Aorta (tissue), 5 donors: ENCODE measurements at regions not wholly inside any gene's neighbourhood (a gene's known extent, or its start where the extent isn't known, plus 50 kb on each side); places are given as distances from the start of the nearest gene placed in this dataset.

Source experiments
- ATAC-seq: fragments of 200-7000 bp; cut with Tn5 transposase; one replicate; pipeline ENCODE4 v1.9.1; 2022; ENCODE audit warnings: moderate library complexity; ENCODE audit not compliant: low FRiP score
- DNase-seq, 2 donors: peaks; one replicate each; pipeline ENCODE4 v3.0.0-alpha.2; 2020
- H3K27ac ChIP-seq, 2 donors: one replicate each; pipeline ENCODE4 v1.5.1; 2013; ENCODE audit warnings: low read length in 2 of 2, mild to moderate bottlenecking in 2 of 2, moderate library complexity in 2 of 2, control low read depth in 1 of 2, inconsistent platforms in 1 of 2, low read depth in 1 of 2
- H3K27me3 ChIP-seq, 2 donors: one replicate each; pipeline ENCODE4 v1.6.1; 2013; ENCODE audit warnings: control low read depth in 1 of 2, low read length in 1 of 2, mild to moderate bottlenecking in 1 of 2, moderate library complexity in 1 of 2; ENCODE audit not compliant: insufficient read depth in 2 of 2, control insufficient read depth in 1 of 2
- H3K36me3 ChIP-seq, 2 donors: one replicate each; pipeline ENCODE4 v1.6.1; 2013; ENCODE audit warnings: control low read depth in 1 of 2, low read length in 1 of 2, mild to moderate bottlenecking in 1 of 2; ENCODE audit not compliant: insufficient read depth in 2 of 2, control insufficient read depth in 1 of 2
- H3K4me1 ChIP-seq, 2 donors: one replicate each; pipeline ENCODE4 v1.6.1; 2013; ENCODE audit warnings: low read length in 2 of 2, control low read depth in 1 of 2, mild to moderate bottlenecking in 1 of 2, moderate library complexity in 1 of 2; ENCODE audit not compliant: insufficient read depth in 2 of 2, control insufficient read depth in 1 of 2
- H3K4me3 ChIP-seq, 2 donors: one replicate each; pipeline ENCODE4 v1.5.1; 2013; ENCODE audit warnings: low read length in 2 of 2, control low read depth in 1 of 2, mild to moderate bottlenecking in 1 of 2
- H3K9me3 ChIP-seq: one replicate; pipeline ENCODE4 v1.6.1; 2013; ENCODE audit warnings: mild to moderate bottlenecking, low read length; ENCODE audit not compliant: control insufficient read depth
- WGBS, 2 donors: extraction: QIAGEN DNeasy Blood & Tissue Kit; methylation state at CpG; one replicate each; pipeline ENCODE4 v1.1.7; 2013; 5-methylcytosine and 5-hydroxymethylcytosine counted together
- intact Hi-C, 2 donors: fragments of 100-400 bp; cut with DNase I; formaldehyde crosslinking; loops; one replicate each; pipeline versions ENCODE4 v1.14.2 to v1.15.0; 2022
- donor health status: healthy with polysubstance abuse.
- donor health status: Bipolar disorder and iron deficiency.
- donor health status: DM: no; HTN: no; CAD: no.
- donor health status: DM: no; HTN: no; CAD: no.
- donor health status: DM: yes; HTN: yes; CAD: no.

DNA sequence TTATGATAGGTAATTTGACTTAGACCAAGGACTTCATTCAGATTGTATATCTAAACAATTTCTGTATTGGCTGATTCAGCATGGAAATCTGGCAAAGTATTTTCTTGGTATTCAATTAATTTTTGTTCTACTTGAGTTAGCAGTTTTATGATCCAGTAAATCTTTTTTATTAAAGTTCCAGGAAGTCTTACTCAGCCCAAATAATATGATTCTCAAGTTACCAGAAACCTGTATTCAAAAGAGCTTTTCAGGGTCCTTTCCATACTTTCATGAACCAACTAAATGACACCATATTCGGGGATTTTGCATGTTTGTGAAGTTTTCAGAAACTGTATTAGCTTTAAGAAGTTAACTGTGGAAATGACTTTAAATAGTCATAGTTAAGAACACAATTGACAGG lies 662.6 kb downstream of the LRFN5 start:
- no peaks in the 10 kb centered on the region for H3K36me3 ChIP-seq
- ATAC-seq = no peak
- no peaks in the 10 kb centered on the region for H3K27me3 ChIP-seq
- no peaks in the 10 kb centered on the region for H3K9me3 ChIP-seq
- no peak overlapping the region for H3K4me3 ChIP-seq
- intact Hi-C loops = no loop called here
- DNase-seq = no peak
- H3K4me1 ChIP-seq = no peaks in the 10 kb centered on the region
- WGBS, 2 donors = 80 to 86% methylated on average over 1 of the region's 1 CpG
- no peak overlapping the region for H3K27ac ChIP-seq

DNA sequence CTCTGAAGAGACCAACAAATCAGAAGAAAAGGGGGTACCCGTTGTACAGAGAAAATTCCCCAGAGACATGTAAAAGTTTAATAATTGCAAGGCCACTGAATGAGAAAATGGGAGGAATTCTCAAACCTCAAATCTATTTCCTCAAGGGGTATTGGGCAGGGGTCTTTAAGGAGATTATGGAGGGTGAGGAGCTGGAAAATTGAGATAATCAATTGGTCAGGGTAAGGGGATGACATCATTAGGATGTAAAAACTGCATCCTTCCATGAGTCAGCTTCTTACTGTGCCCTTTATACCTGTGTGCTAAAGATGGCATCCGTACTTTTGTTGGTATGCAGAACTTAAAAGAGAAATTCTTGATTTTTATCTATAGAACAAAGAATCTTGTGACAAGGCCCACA lies 641.5 kb downstream of the LRFN5 start:
- ATAC-seq (no peak), DNase-seq (no peak)
- 77 to 79% methylated on average over 2 of the region's 2 CpGs for WGBS, 2 donors
- no peak overlapping the region for H3K27ac ChIP-seq
- intact Hi-C loops = no loop called here
- H3K4me3 ChIP-seq = no peak overlapping the region
- H3K4me1 ChIP-seq = no peaks in the 10 kb centered on the region
- no peaks in the 10 kb centered on the region for H3K36me3 ChIP-seq
- H3K9me3 ChIP-seq = no peaks in the 10 kb centered on the region
- H3K27me3 ChIP-seq = no peaks in the 10 kb centered on the region

DNA sequence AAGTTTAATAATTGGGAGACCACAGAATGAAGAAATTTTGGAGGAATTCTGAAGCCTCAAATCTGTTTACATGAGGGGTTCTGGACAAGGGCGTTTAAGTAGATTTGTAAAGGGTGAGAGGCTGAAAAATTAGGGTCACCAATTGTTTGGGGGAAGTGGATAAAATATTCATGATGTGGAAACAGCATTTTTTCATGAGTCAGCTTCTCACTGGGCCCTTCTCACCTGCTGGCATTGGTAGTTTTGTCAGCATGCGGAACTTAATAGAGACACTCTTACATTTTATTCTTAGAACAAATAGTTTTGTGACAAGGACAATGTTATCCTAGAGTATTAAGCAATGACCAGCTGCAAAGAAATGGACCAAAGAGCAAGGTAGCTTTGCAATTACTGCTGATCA lies 634.4 kb downstream of the LRFN5 start:
- intact Hi-C loops = no loop called here
- Histone ChIP-seq H3K36me3 (no peaks in the 10 kb centered on the region), H3K27me3 (no peaks in the 10 kb centered on the region), H3K27ac (no peak overlapping the region), H3K9me3 (no peaks in the 10 kb centered on the region), H3K4me1 (no peaks in the 10 kb centered on the region), H3K4me3 (no peak overlapping the region)
- WGBS, 2 donors = 75 to 77% methylated on average over 2 of the region's 2 CpGs
- no peak for ATAC-seq
- no peak for DNase-seq

DNA sequence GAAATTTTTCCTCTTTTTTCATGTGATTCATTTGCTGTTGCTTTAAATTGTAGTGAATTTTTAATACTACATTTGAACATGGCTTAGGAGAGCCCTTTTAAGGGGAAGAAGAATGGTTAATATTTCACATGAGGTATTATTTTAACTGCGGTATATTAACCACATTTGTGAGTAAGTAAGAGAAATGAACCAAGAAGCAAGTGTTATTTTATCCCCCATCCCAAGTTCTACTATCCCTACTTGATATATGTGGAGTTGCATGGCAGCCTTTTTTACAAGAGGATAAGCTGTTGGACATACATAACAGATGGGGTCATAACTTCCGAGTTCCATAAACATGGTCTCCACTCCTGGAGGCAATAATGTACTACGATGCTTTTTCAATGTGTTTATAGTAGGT lies 623.3 kb downstream of the LRFN5 start:
- Histone ChIP-seq H3K4me1 (no peaks in the 10 kb centered on the region), H3K4me3 (no peak overlapping the region), H3K27ac (no peak overlapping the region), H3K9me3 (no peaks in the 10 kb centered on the region), H3K27me3 (no peaks in the 10 kb centered on the region), H3K36me3 (no peaks in the 10 kb centered on the region)
- WGBS, 2 donors = 30 to 43% methylated on average over 3 of the region's 3 CpGs
- intact Hi-C loops = no loop called here
- no peak for ATAC-seq
- no peak for DNase-seq

DNA sequence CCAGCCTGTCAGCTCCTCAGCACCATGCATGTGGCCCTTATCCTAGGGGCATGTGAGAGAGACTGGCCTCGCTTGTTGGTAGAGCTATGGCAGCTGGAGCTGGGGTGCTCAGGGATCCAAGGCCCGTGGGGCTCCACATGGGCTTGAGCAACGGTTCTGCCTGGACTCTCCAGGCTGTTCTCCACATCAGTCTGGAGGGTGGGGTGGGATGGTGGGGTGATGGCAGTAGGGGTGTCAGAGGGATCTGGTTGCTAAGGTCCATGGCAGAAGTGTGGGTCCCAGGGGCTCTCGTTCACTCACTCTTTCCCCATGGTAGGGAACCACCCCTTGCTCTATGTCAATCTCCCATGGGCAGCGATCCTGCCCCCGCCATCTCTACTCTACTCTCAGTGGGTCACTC lies 622.6 kb downstream of the LRFN5 start:
- H3K4me3 ChIP-seq = no peak overlapping the region
- no peak overlapping the region for H3K27ac ChIP-seq
- DNase-seq (no peak), ATAC-seq (peak; percentile 36)
- WGBS, 2 donors = 91 to 96% methylated on average over 6 of the region's 6 CpGs
- no peaks in the 10 kb centered on the region for H3K36me3 ChIP-seq
- intact Hi-C loops = no loop called here
- H3K4me1 ChIP-seq = no peaks in the 10 kb centered on the region
- H3K27me3 ChIP-seq = no peaks in the 10 kb centered on the region
- H3K9me3 ChIP-seq = no peaks in the 10 kb centered on the region

DNA sequence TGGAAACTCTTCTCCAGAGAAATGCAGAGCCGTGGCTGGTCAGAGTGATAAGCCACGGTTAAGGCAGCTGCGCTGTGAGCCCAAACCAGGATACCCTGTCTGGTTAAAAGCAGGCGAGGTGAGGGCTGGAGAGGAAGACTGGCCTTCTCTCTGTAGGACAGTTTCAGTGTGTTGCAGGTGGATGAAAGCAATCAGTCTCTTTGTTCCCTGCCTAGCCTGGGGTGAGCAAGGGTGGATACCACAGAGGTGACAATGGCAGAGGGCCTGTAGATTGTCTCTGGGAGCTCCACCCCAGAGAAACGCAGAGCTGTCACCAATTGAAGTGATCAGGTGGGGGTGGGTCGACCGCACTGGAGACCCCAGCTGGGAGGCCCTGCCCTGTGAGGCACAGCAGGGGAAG lies 621.9 kb downstream of the LRFN5 start:
- H3K36me3 ChIP-seq = no peaks in the 10 kb centered on the region
- WGBS, 2 donors = 80 to 89% methylated on average over 7 of the region's 7 CpGs
- H3K4me3 ChIP-seq = no peak overlapping the region
- no peaks in the 10 kb centered on the region for H3K9me3 ChIP-seq
- no peak for ATAC-seq
- H3K27ac ChIP-seq = no peak overlapping the region
- DNase-seq = no peak
- H3K4me1 ChIP-seq = no peaks in the 10 kb centered on the region
- no peaks in the 10 kb centered on the region for H3K27me3 ChIP-seq
- intact Hi-C loops = no loop called here

DNA sequence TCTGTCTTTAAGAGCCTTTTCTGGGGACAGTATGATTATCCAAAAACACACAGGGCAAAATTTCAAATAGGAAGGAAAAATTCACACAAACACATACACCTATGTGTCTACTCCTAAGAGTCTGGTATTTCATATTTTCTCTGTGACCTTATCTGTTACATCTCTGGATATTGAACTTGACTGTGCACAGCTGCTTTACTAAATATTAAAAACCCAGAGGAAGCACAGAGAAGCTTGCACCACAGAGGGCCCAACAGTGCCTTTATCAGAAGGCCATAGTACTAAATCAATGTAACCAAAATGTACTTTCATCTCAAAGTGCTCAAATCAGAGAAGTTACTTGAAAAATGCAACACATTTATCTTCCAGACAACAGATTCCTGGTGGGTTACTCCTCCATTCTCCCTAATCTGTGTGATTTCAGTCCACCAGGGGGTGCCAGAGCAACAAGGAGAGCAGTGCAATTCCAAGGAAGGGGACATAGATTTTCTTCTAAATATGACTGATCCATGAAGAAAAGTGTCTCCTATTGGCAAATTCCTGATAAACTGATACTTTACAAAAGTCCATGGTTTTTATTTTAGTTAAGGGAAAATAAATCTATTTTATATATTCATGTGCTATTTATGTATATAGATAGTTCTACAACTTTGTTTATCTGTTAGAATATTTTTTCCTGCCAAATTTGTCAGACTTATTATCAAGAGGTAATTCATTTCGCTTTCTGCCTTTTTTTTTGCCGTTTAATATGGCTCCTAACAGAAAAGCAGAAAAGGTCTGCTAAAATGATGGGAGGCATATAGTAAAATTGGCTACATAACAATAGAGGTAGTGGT lies 617.6 kb downstream of the LRFN5 start:
- no peak for ATAC-seq
- intact Hi-C loops = no loop called here
- Histone ChIP-seq H3K4me1 (no peaks in the 10 kb centered on the region), H3K27ac (no peak overlapping the region), H3K9me3 (no peaks in the 10 kb centered on the region), H3K27me3 (no peaks in the 10 kb centered on the region), H3K36me3 (no peaks in the 10 kb centered on the region), H3K4me3 (no peak overlapping the region)
- peak in 1 of 2 donors; percentile 50 for DNase-seq
- 23% methylated on average over 2 of the region's 2 CpGs for WGBS, 2 donors

DNA sequence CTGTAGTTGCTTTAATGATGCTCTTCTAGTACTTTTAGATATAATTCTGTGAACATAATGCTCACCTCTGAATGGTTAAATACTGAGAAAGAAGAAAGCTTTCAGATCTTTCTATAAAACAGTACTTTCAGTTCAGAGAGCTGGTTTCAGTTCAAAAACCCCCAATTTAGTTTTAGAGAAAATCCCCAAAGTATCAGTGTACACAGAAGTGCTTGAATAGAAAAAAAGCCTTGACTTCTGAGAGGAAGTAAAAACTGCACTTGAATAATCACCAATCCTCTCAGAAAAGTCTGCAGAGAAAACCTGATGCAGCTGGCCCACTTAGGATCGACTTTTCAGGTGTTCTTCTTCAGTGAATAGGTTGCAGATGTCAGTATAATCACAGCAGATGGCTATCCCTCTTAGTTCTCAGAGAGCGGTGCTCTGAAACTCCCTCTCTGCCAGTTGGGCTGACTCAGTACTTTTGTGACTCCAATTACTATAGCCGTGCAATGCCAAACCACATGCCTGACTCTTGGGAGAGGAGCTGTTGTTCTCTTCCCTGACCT lies 616.3 kb downstream of the LRFN5 start:
- intact Hi-C loops = no loop called here
- no peak overlapping the region for H3K4me3 ChIP-seq
- no peaks in the 10 kb centered on the region for H3K36me3 ChIP-seq
- peak; percentile 67 for ATAC-seq
- H3K27me3 ChIP-seq = no peaks in the 10 kb centered on the region
- DNase-seq = no peak
- no peak overlapping the region for H3K27ac ChIP-seq
- WGBS, 2 donors = 13 to 17% methylated on average over 3 of the region's 3 CpGs
- H3K9me3 ChIP-seq = no peaks in the 10 kb centered on the region
- no peaks in the 10 kb centered on the region for H3K4me1 ChIP-seq

DNA sequence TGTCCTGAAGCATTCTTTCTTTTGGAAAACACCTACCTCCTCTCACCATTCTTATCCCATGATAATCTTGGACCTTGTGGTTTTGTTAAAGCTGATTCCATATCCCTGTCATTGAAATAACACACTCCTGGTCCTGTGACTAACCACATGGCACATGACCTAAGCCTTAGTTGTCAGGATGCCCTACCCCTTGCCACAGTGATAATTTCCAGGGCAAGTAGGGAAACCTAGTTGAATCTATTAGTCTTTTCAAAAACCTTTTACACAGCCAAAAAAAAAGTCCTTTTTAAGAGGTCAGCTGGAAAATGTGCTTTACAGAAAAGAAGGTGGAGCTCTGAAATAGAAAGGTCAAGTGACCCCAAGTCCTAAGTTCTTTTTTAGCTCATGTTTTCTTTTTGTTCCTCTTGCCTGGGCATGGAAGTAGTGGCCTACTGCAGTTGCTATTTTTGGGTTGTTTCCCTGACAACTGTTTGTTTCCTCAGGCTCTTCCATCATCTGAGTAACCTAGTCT lies 608.4 kb downstream of the LRFN5 start:
- H3K36me3 ChIP-seq = no peaks in the 10 kb centered on the region
- DNase-seq (no peak), ATAC-seq (no peak)
- H3K4me3 ChIP-seq = no peak overlapping the region
- no peaks in the 10 kb centered on the region for H3K9me3 ChIP-seq
- H3K27me3 ChIP-seq = no peaks in the 10 kb centered on the region
- no peaks in the 10 kb centered on the region for H3K4me1 ChIP-seq
- intact Hi-C loops = no loop called here
- no peak overlapping the region for H3K27ac ChIP-seq
